Stimulated activated CD8-positive, alpha-beta memory T cell treated with anti-CD3 and anti-CD28 coated beads, Interleukin-4, amount 100 ng/mL, for 4 hours (primary cell): ENCODE measurements at regions not wholly inside any gene's neighbourhood (a gene's known extent, or its start where the extent isn't known, plus 50 kb on each side); places are given as distances from the start of the nearest gene placed in this dataset.

ENCODE experiments used
- DNase-seq, 2 donors: peaks; one replicate each; pipeline ENCODE4 v3.0.0-alpha.2; 2020; ENCODE audit warnings: low read depth in 2 of 2, low spot score in 1 of 2

DNA sequence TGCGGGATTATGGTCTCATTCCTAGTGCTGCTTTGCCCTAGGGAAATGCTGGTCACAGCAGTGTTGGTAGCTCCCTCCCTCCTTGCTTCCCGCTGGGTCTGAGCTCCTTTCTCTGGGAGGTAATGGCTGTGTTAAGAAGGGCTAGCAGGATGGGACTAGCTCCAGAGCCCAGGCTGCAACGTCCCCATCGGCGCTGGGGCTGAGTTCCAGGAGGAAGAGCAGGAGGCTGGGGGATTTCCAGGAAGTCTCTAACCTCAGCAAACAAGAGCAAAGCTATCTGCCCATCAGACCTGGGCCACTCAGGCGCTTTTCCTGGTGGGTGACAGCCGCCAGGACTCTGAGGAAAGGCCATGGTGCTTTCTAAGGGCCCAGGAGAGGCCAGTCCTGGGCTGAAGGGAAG, 174.2 kb downstream of the DLL1 start:
- DNase-seq: no peak

DNA sequence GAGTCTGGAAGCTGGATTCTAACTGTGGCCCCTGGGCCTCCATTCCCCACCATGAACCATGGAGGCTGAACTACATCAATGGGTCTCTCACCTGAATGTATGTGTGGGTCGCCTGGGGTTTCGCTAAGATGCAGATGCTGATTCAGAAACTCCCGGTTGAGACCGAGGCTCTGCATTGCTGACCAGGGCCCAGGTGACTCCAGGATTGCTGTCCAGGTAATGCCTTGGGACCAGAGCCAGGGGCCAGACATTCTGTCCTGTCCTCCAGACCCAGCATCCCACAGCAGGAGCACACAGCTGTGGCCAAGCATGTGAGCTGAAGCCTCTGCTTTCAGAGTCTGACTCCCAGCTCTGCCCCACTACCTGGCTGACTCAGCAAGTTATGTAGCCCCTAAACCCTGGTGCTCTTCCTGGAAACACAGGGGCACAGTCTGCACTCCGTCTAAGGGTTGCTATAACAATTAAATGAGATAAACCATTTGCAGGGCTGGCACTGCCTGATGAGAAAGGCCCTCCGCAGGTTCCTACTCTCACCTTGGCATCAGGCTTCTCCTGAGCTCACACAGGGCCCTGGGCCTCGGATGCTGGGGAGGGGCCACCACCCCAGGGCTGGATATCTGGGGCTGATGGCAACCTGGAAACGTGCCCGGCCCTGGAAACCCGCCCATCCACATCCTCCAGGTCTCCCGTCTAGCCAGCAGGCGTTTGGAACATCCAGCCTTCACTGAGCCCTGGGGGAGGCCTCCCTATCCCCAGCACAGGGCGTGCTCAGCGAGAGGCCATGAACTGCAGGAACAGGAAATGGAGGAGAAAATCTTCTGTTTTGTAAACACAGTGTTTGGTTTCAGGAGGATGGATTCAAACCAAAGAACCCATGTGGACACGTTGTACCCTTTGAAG, 175.7 kb downstream of the DLL1 start:
- no peak for DNase-seq

DNA sequence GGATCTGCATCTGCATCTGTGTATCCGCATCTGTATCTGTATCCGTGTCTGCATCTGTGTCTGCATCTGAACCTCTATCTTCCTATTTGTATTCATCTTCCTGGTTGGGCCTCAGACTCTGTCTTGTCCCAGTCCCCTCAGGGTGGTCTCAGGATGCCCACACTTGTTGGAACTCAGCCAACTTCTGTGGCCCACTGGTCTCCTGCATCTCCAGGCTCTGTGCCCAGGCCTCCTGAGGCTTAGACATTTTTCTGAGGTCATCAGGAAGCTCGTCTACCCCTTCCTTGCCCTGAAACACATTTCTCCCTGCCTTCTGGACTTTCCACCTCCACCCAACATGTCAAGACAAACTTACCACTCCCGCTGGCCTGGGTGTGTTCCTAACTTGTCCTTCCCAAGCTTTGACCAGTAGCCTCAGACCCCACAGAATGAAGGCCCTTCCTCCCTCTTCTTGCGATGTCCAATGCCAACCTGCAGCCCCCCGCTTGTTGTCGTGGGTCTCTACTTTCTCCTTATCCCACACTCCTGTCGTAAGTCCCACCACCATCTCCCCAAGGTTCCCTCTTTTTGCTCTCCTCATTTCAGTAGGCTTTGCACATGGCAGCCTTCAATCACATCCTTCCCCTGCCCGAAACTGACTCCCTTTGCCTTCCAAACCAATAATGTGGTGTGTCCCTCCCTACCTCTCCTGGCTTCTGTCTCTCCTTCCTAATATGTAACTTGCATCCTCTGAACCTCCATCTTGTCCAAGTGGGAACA, 176.5 kb downstream of the DLL1 start:
- DNase-seq: no peak

DNA sequence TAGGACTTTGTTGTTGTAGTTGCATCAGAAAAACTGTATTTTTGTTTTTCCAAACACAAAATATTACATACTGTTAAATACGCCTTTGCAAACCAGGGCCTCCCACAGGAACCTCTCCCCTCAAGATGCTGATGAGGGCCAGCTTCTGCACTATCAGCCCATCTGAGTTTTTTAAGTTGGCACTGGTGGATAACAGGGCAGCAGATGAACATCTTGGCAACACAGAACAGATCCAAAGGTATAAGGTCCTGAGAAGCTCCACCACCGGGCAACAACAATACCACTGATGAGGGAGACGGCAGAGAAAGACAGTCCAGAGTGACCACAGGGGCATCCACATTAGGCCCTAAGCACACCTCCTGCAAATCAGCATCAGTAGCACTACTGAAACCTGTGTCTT, 177.7 kb downstream of the DLL1 start:
- DNase-seq: no peak

DNA sequence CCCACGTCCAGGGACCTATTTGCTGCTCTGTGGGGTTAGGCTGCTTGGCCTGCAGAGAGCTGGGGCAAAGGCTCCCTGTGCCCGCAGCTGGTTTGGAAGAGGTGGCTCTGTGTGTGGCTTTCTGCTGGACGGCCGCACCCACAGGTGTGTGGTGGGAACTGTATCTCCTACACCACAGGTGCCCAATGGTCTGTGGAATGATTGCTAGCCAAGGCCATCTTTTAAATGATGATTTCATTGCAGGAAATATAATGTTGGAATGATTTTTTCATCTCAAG, 178.4 kb downstream of the DLL1 start:
- DNase-seq: no peak

DNA sequence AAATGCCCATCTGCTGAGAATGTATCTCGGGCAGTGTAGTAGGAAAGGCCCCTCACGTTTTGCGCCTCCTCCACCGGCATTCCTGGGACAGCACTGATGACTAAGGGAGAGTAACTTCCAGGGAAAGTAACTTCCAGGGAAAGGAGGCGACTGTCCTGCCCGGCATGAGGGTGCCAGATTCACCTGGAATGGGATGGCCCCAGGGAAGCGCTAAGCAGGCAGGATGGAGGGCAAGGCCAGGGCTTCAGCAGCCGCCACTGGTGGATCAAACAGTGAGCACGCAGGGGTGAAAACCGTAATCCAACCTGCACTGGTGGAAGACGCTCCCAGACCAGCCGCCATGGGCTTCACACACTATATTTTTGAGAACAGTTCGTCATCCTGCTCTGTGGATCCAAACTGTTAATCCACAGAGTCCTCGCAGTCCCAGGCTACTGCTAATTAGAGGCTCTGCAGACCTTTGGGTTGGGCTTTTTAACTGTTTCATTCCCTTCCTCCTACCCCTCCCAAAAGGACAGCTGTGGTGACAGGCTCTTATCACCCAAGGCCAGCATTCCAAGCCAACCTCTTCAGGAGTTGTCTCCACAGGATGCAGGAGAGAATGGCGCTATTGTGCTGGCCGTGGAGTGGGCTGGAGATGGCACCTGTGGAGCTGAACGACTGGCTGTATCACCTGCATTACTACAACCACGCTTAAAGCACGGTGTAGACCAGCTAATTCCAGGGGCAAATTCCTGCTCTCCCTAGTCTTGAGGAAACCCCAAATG, 178.9 kb downstream of the DLL1 start:
- no peak for DNase-seq

DNA sequence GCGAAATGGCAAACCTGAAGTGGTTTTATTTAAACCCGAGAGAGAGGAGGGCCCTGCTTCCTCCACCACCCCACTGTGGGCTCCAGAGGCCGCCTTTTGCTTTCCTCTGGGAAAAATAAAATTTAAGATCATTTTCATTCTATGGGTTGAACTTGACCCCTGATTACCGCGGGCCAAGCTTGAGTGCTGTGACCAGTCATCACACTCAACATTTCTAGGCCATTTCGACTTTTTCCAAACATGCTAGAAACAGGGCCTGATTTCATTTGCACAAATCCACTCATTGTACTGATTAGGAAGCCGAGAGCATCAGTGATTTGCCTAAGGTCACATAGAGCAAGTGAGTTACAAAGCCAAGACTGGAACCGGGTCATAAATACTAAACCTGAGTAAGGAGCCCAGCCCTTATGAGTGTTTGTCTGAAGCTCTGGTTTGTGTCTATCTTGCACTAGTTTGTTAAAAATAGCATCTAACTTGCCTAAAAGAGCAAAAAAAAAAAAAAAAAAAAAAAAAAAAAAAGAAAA, 179.7 kb downstream of the DLL1 start:
- DNase-seq: no peak

DNA sequence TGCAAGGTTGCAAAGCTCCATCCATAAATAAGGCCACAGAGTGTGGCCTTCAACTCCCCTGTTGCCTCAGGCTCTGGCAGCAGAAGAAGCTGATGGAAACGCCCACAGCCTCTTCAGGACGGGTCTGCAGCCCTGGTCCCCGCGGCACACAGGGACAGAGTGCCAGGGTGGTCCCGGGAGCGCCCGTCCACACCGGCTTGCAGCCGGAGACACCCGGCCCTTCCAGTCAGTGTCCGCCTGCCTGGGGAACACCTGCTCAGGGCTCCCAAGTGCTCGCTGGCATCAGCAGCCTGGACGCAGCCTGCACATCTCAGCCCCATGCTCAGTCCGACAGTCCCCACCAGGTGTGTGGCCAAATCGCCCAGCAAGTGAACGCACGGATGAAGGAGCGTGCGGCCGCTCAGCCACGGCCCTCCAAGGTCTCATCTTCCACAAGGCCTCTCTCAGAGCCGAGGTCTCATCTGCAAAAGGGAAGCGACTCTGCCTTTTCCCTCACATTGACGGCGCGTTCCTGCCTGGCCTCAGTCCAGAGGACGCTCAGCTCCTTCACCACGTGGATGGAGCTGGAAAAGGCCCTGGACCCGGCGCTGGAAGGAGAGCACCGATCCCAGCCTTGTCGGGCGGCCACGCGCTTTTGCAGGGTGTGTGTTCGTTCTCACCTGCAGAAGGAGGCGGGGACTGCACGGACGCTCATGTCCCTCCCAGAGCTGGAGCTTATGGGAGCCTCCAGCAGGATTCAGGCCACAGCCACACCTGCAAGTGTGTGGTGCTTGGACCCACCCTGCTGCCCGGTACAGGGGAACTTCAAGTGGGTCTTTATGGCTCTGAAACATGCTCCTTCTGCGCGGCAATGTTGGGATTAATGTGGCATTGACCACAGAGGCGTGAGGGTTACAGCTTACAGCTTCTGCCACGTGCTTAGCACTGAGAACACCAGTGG, 180.4 kb downstream of the DLL1 start:
- DNase-seq: no peak

DNA sequence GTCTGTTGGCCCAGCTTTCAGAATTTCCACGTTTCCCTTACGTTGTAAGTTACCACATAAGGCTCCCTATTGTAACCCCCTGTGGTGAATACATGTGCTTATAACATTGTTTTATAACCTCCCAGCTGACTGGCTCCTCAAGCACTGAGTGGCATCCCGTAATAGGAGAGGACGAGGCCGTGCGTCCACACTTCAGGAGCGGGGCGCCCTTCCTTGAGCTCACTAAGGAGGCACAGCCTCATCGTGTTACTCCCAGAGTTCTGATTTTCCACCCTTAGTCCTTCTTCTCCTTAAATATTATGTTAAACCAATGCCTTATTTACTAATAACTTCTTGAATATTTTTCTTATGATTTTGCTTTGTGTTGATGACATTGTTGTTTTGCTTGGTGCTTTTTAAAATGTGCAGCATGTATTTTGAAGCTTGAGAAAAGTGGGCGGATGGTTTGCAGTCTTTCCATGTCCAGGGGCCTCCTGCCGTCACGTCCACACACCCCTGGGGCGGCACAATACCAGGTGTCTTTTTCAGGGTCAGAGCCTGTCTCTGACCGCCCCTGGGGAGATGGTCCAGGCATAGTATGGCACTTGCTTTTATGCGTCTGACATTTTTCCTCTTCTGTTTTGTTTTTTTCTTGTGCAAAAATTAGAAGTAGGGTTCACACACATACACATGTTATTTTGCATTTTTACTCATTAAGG, 181.8 kb downstream of the DLL1 start:
- no peak for DNase-seq

DNA sequence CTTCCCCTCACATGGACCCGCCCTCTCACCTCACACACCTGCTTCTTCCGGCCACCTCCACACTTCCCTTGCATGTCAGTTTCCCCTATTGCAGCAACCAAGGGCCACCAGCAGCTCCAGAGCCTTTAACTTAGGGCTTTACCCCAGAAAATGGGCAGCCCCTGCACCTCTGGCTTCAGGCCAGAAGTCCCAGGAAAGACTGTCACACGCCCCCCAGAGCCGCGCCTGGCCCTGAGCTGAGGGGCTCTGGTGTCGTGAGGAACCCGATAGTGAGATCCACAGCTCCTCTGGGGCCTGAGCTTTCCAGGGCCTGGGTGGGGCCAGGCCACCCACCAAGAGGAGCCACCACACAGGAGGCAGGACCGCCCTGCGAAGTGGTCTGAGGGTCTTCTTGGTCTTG, 182.4 kb downstream of the DLL1 start:
- DNase-seq: no peak

DNA sequence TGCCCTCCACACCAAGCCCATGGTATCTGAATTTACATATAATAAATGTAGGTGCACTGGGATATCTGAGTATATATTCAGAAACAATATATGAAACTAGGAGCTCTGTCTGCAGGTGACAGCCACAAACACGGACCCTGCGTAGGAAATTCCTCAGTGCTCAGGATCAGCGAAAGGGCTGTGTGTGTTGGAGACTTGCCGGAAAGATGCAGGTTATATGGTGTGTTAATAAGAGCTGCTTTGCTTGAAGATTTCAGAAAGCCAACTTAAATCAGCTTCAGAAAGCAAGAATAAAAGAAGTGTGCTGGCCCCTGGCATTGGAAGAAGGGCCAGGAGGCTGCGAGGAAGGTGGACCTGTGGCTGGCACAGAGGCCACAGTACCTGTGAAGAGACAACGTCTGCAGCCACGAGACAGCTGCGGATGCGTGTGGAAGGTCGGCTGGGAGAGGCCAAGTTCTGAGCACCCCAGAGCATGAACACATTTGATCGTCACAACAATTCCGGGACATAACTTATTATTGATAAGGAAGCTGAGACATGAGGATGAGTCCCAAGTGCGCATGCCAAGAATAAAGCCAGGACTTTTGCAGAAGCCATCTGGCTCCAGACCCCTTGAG, 183.2 kb downstream of the DLL1 start:
- DNase-seq: no peak

DNA sequence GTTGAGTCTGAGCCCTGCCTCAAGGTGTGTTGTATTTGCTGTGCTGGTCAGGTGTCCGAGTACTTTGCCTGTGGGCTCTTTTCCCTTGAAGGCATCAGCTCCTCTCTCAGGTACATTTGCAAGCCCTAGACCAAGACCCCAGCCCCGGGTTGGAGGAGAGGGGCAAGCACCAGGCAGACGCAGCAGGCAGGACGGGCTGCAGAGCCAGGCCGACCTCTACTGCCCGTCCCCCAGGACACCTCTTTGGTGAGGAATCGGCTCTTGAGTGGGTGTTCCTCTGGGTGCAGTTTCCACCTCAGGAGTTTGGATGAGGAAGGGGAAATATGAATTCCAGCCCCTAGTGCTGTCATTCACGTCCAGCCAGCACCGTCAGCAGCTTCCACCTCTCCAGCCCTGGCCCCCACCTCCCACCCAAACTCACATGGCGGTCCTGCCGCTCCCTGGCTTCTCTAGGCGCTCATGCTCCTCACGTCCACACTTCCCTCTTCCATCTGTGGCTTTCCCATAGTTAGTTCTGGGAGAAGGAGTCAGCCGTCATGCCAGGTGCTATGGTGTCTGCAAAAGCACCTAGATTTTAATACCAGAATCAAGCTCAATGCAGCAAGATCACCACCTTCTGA, 183.9 kb downstream of the DLL1 start:
- no peak for DNase-seq

DNA sequence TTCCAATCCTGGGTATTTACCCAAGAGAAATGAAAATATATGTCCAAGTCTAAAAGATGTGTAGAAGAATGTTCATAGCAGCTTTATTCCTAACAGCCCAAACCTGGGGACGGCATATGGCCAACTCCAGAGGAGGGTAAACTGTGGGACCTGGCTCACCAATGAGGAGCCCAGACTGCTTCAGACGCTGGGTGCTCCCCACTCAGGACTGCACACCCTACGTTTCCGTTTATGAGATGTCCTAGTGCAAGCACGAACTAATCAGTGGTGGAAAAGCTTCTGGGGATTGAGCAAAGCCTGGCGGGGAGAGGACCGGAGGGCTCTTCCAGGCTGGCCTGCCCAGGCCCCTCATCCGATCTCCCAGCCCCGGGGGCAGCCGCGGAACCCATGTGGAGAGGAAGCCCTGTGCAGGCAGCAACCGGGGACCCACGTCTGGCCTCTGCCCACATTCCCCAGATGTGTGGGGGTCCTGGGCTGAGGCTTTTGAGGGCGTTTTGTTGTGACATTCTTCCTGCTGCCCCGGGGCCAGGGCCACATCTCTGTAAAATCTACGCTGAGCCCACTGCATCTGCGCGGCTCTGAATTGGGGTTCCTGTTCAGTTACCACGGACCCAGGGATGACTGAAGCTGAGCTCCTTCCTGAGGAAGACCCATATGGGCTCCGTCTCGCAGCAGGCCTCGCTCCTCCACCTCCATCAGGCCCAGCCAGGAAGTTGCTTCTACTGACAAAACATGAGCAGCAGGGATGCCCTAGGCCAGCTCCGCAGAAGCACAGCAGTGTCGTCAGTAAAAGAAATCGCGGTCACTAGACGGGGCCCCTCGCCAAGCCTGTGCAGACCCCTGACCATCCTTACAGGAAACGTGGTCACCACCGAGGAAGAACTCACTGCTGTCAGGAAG, 188.0 kb downstream of the DLL1 start:
- DNase-seq: no peak

DNA sequence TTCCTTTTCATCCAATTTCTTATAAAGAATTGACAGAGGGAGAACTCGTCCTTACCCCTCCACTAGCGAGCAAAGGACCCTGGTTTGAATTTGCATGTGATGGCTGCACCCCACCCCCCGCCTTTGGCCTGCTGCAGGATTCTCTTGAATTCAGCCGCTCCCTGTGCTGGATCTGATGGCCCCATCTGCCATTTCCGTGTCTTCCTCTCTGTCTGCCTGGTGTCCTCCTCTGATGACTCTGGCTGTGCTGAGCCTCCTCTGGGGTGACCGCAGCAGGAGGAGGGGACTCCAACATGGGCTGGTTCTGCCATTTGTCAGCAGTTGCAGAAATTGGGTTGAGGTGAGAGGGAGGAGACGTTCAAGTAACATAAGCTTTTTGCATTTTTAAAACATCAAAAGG, 188.8 kb downstream of the DLL1 start:
- no peak for DNase-seq

DNA sequence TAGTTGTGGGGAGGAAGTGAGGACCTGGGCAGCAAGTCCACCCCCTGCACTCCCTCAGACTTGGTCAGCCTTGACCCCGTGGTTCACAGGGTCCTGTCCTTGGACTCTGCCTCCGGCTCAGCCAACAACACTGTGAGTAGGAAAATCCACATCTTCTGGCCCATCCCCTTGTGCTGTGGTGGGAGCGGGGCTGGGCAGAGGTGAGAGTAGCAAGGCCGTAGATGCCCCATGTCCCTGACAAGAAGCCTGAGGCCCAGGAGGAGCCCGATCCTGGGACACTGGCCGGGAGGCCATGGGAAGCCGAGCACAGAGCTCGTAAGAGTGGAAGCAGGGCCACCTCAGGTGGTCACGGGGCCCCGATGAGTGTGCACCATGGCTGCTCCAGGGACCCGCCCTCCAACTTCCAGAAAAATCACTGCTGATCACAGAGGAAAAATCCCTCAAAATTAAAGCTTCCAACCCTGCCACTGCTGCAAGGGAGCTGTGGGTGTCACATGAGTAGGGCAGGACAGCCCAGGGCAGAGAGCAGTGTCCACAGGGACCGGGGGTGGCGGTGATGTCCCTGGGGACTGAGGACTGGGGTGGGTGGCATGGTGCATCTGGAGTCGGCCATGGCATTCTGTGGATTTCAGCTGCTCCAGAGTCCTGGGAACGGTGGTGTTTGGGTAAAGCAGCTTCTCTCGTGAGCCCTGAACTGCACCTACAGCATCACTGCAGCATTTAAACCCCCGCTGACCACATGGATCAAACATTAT, 189.4 kb downstream of the DLL1 start:
- no peak for DNase-seq

DNA sequence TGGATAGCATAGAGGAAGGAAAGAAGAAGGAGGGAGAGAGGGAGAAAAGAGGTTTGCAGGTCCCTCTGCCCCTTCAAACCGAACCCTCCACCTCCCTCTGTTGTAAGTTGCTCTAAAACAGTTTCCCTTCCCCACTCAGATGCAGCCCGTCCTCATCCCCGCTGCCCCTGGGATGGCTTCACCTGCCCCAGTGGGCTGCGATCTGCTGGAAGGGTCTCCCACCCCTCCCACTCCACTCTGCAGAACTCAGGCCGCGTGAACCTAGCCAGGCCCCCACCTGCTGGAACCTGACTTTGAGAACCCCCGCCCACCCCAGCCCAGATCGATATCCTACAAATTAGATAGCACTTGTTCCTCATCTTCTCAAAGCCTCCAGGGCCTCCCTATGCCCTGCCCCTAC, 190.8 kb downstream of the DLL1 start:
- no peak for DNase-seq

DNA sequence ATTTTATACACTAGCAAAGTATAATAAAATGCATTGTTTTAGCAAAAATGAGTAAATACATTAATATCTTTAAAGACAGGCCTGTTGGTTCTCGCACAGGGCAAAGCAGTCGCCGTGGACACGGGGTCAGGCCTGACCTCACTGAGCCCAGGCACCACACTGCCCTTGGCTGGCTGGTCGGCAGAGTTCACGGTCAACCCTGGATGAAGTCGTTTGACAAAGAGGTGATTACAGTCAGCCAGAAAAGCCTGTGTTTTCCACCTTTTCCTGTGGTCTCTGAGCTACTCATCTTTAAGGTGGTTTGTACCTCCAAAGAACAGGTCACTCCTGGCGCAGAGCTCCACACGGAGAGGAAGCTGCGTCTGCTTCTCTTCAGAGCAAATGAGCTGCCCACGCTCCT, 191.5 kb downstream of the DLL1 start:
- no peak for DNase-seq
